Muscle layer of duodenum (tissue), 2 donors: ENCODE measurements at regions not wholly inside any gene's neighbourhood (a gene's known extent, or its start where the extent isn't known, plus 50 kb on each side); places are given as distances from the start of the nearest gene placed in this dataset.

ENCODE experiments used
- H3K27ac ChIP-seq: one replicate; pipeline ENCODE4 v1.7.0; 2013; ENCODE audit warnings: mild to moderate bottlenecking, low read length
- H3K27me3 ChIP-seq: one replicate; pipeline ENCODE4 v1.7.0; 2013; ENCODE audit warnings: low read depth, mild to moderate bottlenecking, control low read depth, low read length
- H3K36me3 ChIP-seq, 2 donors: one replicate each; pipeline ENCODE4 v1.7.0; 2013; ENCODE audit warnings: low read length in 2 of 2, control low read depth in 1 of 2, mild to moderate bottlenecking in 1 of 2; ENCODE audit not compliant: insufficient read depth in 2 of 2, control insufficient read depth in 1 of 2
- H3K4me1 ChIP-seq, 2 donors: one replicate each; pipeline ENCODE4 v1.7.0; 2013; ENCODE audit warnings: low read length in 2 of 2, mild to moderate bottlenecking in 2 of 2, control low read depth in 1 of 2, moderate library complexity in 1 of 2; ENCODE audit not compliant: insufficient read depth in 2 of 2, control insufficient read depth in 1 of 2
- H3K4me3 ChIP-seq, 2 donors: one replicate each; pipeline ENCODE4 v1.7.0; 2013; ENCODE audit warnings: low read length in 2 of 2, low read depth in 1 of 2, mild to moderate bottlenecking in 1 of 2
- H3K9me3 ChIP-seq, 2 donors: one replicate each; pipeline ENCODE4 v1.7.0; 2013; ENCODE audit warnings: low read length in 2 of 2, control low read depth in 1 of 2, mild to moderate bottlenecking in 1 of 2; ENCODE audit not compliant: control insufficient read depth in 1 of 2
- donor health status: healthy.

- no peak overlapping the region for H3K27ac ChIP-seq
- H3K27me3 ChIP-seq = no peaks in the 10 kb centered on the region
- H3K9me3 ChIP-seq = peaks cover 0 to 8% of the 10 kb centered on the region in 2 donors
- no peaks in the 10 kb centered on the region for H3K36me3 ChIP-seq
- H3K4me3 ChIP-seq = no peak overlapping the region
- H3K4me1 ChIP-seq = peaks cover 0 to 10% of the 10 kb centered on the region in 2 donors
Measured at GRCh38 chr20:58054780-58055373, 173.6 kb downstream of the ANKRD60 start.

- Histone ChIP-seq H3K36me3 (no peaks in the 10 kb centered on the region), H3K27me3 (no peaks in the 10 kb centered on the region), H3K4me1 (peaks cover 0 to 10% of the 10 kb centered on the region in 2 donors), H3K9me3 (peaks cover 0 to 8% of the 10 kb centered on the region in 2 donors), H3K4me3 (no peak overlapping the region), H3K27ac (no peak overlapping the region)
Measured at GRCh38 chr20:58054082-58054779, 174.2 kb downstream of the ANKRD60 start.

GRCh38 chr20:58053391-58054055 lies 174.9 kb downstream of the ANKRD60 start:
- no peak overlapping the region for H3K27ac ChIP-seq
- no peaks in the 10 kb centered on the region for H3K27me3 ChIP-seq
- H3K4me1 ChIP-seq = peaks cover 0 to 10% of the 10 kb centered on the region in 2 donors
- no peak overlapping the region for H3K4me3 ChIP-seq
- H3K9me3 ChIP-seq = peaks cover 0 to 8% of the 10 kb centered on the region in 2 donors
- H3K36me3 ChIP-seq = no peaks in the 10 kb centered on the region

- Histone ChIP-seq H3K4me3 (no peak overlapping the region), H3K36me3 (no peaks in the 10 kb centered on the region), H3K27ac (no peak overlapping the region), H3K4me1 (peaks cover 0 to 10% of the 10 kb centered on the region in 2 donors), H3K27me3 (no peaks in the 10 kb centered on the region), H3K9me3 (peaks cover 0 to 8% of the 10 kb centered on the region in 2 donors)
Measured at GRCh38 chr20:58051367-58051766, 177.1 kb downstream of the ANKRD60 start.

GRCh38 chr20:58048096-58048702 lies 180.3 kb downstream of the ANKRD60 start:
- H3K36me3 ChIP-seq = no peaks in the 10 kb centered on the region
- no peak overlapping the region for H3K4me3 ChIP-seq
- H3K9me3 ChIP-seq = peaks cover 0 to 8% of the 10 kb centered on the region in 2 donors
- H3K27me3 ChIP-seq = no peaks in the 10 kb centered on the region
- no peaks in the 10 kb centered on the region for H3K4me1 ChIP-seq
- no peak overlapping the region for H3K27ac ChIP-seq

- peaks cover 0 to under 1% of the 10 kb centered on the region in 2 donors for H3K9me3 ChIP-seq
- H3K27ac ChIP-seq = no peak overlapping the region
- H3K36me3 ChIP-seq = no peaks in the 10 kb centered on the region
- no peaks in the 10 kb centered on the region for H3K4me1 ChIP-seq
- H3K4me3 ChIP-seq = no peak overlapping the region
- H3K27me3 ChIP-seq = no peaks in the 10 kb centered on the region
Measured at GRCh38 chr20:58046311-58046710, 182.1 kb downstream of the ANKRD60 start.

- H3K4me3 ChIP-seq = no peak overlapping the region
- H3K36me3 ChIP-seq = no peaks in the 10 kb centered on the region
- no peaks in the 10 kb centered on the region for H3K27me3 ChIP-seq
- H3K4me1 ChIP-seq = no peaks in the 10 kb centered on the region
- H3K9me3 ChIP-seq = no peaks in the 10 kb centered on the region
- no peak overlapping the region for H3K27ac ChIP-seq
Measured at GRCh38 chr20:58045579-58045978, 182.9 kb downstream of the ANKRD60 start.

- H3K27ac ChIP-seq = no peak overlapping the region
- H3K27me3 ChIP-seq = no peaks in the 10 kb centered on the region
- H3K4me3 ChIP-seq = no peak overlapping the region
- H3K4me1 ChIP-seq = no peaks in the 10 kb centered on the region
- H3K9me3 ChIP-seq = no peaks in the 10 kb centered on the region
- H3K36me3 ChIP-seq = no peaks in the 10 kb centered on the region
Measured at GRCh38 chr20:58044931-58045555, 183.4 kb downstream of the ANKRD60 start.

- no peak overlapping the region for H3K4me3 ChIP-seq
- H3K36me3 ChIP-seq = no peaks in the 10 kb centered on the region
- H3K27ac ChIP-seq = no peak overlapping the region
- H3K27me3 ChIP-seq = no peaks in the 10 kb centered on the region
- H3K9me3 ChIP-seq = no peaks in the 10 kb centered on the region
- H3K4me1 ChIP-seq = no peaks in the 10 kb centered on the region
Measured at GRCh38 chr20:58044286-58044685, 184.2 kb downstream of the ANKRD60 start.

GRCh38 chr20:58043236-58044140 lies 185.0 kb downstream of the ANKRD60 start:
- H3K27me3 ChIP-seq = no peaks in the 10 kb centered on the region
- H3K4me1 ChIP-seq = no peaks in the 10 kb centered on the region
- H3K9me3 ChIP-seq = no peaks in the 10 kb centered on the region
- no peak overlapping the region for H3K27ac ChIP-seq
- H3K36me3 ChIP-seq = no peaks in the 10 kb centered on the region
- H3K4me3 ChIP-seq = no peak overlapping the region
